Esophagus muscularis mucosa (tissue), 4 donors: ENCODE measurements at regions not wholly inside any gene's neighbourhood (a gene's known extent, or its start where the extent isn't known, plus 50 kb on each side); places are given as distances from the start of the nearest gene placed in this dataset.

ENCODE experiments used
- EP300 ChIP-seq: sonication (generic); formaldehyde crosslinking; IDR thresholded peaks from one replicate; pipeline ENCODE4 v1.6.1; 2017; ENCODE audit warnings: antibody characterized with exemption
- POLR2A ChIP-seq: fragments of 450-650 bp; IDR thresholded peaks from one replicate; pipeline ENCODE4 v1.6.1; 2017; ENCODE audit warnings: antibody characterized with exemption, moderate library complexity, mild to moderate bottlenecking, low read depth
- TF ChIP-seq, protein P1 (sequence below), 3 experiments: fragments of 200-600 bp in 2 of 3; fragments of 450-650 bp in 1 of 3; sonication (generic) in 2 of 3; IDR thresholded peaks; one replicate each; pipeline ENCODE4 v1.5.1; 2017 to 2019; ENCODE audit warnings: antibody characterized with exemption in 3 of 3, mild to moderate bottlenecking in 2 of 3, moderate library complexity in 1 of 3

DNA sequence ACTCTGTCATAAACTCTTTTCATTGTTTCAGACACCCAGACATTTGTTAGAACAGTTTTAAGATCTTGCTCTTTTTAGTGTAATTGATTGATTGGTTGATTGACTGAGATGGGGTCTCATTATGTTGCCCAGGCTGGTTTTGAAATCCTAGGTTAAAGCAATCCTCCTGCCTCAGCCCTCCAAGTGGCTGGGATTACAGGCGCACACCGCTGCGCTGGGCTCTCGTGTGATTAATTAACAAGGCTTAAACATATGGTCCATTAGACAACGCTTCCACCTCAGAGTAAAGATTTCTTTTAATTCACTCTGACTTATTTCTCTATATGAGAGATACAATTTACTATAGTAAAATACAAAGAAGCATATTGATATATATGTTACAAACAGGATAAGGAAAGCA lies 114.0 kb upstream of the C2CD4B start:
- TF ChIP-seq POLR2A (no peak), EP300 (no peak)
- TF ChIP-seq, protein P1, sequence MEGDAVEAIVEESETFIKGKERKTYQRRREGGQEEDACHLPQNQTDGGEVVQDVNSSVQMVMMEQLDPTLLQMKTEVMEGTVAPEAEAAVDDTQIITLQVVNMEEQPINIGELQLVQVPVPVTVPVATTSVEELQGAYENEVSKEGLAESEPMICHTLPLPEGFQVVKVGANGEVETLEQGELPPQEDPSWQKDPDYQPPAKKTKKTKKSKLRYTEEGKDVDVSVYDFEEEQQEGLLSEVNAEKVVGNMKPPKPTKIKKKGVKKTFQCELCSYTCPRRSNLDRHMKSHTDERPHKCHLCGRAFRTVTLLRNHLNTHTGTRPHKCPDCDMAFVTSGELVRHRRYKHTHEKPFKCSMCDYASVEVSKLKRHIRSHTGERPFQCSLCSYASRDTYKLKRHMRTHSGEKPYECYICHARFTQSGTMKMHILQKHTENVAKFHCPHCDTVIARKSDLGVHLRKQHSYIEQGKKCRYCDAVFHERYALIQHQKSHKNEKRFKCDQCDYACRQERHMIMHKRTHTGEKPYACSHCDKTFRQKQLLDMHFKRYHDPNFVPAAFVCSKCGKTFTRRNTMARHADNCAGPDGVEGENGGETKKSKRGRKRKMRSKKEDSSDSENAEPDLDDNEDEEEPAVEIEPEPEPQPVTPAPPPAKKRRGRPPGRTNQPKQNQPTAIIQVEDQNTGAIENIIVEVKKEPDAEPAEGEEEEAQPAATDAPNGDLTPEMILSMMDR (IDR thresholded peaks at IDR 0.05): no peak
